Inferior parietal cortex (tissue), 1 donor: ENCODE measurements at regions not wholly inside any gene's neighbourhood (a gene's known extent, or its start where the extent isn't known, plus 50 kb on each side); places are given as distances from the start of the nearest gene placed in this dataset.

Experiments
- DNase-seq: peaks from one replicate; pipeline ENCODE4 v3.0.0-alpha.2; 2016; ENCODE audit errors: extremely low spot score

- no peak for DNase-seq
Observed at GRCh38 chr18:54100920-54101470, 123.5 kb downstream of the MBD2 start.

DNA sequence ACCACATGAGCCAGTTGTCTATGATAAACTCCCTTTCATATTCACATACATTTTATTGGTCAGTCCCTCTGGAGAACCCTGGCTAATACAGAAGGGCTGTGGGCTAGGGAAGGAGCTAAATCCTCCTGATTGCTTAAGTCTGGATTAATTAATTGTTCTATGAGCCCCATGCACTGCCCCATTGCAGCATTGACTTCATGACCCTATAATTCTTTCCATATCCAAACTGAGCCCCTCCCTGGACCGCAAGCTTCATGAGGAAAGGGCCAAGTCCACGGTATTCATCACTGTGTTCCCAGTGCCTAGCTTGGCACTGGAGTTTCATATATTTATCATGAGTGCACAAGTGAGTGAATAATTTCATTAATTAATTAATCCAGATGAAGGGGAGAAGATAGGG is 124.0 kb downstream of the MBD2 start:
- DNase-seq, result no peak

DNA sequence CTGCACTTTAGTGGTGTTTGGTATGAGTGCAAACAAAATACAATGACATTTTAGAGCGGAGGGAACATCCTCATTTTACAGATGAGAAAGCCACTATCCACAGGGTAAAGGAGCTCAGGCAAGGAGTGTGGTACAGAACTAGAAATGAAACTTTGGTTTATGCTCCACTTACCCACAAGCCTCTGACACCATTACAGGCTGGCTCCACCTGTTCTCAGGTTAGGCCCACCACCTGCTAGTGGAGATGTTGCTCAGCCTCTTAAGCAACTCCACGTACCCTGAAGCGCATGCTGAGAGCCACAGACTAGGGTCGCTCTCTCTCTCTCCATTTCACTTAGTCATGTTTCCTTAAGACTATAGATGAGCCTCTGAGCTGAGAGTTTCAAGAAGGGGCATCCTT is 130.0 kb downstream of the MBD2 start:
- DNase-seq, result no peak

DNA sequence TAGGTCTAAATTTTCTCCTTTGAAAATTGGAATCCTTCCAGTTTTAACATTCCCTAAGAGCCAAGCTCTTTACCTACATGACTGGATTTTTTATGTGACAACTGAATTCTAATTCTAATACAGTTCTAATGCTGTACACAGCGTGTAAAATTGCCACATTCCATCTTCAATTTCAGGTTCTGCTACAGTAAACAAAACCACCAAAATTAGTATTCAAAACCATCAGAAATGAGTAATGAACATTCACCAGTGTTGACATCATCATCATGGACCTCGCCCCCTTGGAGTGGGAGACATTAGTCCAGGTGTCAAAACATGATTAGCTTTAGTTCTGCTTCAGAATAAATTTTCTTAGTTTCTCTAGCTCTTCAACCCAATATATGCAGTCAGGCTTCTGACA is 133.6 kb downstream of the MBD2 start:
- DNase-seq, result no peak

- DNase-seq, result no peak
Observed at GRCh38 chr18:54089749-54090459, 134.6 kb downstream of the MBD2 start.

DNA sequence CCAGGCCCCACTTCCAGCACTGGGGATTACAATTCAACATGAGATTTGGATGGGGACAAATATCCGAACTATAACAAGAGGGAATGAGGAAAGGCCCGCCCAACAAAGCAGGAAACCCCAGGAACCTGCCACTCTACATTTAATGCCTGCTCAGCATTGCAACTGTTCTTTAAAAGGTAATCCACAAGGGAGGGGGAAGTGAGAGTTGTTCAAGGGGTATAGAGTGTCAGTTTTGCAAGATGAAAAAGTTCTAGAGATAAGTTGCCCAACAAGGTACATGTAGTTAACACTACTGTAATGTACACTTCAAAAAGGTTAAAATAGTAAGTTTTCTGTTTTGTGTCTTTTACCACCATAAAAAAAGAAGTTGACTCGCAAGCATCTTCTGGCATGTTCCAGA is 137.6 kb downstream of the MBD2 start:
- DNase-seq, result no peak

DNA sequence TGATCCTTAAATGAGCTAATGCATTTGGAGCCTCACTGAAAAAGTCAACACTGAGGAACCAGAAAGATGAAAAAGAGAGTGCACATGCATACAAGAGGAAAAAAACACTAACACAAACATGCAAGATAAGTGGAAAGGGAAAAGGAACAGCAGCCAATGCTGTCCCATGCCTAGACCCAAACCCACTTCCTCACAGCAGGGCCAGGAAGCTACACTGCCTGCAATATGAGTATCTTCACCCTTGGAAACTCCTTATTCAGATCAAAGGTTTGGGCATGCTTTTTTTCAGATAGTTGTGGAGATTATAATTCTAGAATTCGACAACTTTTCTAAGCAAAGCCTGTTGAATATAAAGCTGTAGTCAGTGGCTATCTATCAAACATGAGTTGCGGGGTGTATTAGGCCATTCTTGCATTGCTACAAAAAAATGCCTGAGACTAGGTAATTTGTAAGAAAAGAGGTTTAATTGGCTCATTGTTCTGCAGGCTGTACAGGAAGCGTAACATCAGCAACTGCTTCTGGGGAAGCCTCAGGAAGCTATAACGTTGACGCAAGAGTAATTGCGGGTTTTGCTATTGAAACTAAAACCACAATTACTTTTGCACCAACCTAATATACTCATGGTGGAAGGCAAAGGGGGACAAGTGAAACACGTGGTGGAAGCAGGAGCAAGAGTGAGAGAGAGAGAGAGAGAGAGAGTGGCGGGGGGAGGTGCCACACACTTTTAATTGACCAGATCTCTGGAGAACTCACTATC is 138.2 kb downstream of the MBD2 start:
- DNase-seq, result no peak

- no peak for DNase-seq
Observed at GRCh38 chr18:54080858-54081257, 143.6 kb downstream of the MBD2 start.

DNA sequence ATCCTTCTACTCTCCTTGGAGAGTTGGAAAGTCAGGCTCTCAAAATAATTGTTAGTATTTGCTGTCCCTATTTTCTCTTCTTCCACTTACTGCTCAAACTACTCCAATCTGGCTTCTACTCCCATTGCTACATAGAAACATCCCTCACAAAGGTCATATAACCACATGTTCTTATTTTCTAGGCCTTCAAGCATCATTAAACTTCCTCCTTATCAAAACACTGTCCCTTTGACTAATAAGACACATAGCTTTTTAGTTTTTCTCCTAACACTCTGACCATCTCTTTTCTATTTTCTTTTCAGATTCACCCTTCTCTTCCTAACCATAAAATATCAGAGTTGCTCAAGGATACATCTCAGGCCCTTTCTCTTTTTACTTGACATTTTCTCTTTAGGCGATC is 148.3 kb downstream of the MBD2 start:
- no peak for DNase-seq

DNA sequence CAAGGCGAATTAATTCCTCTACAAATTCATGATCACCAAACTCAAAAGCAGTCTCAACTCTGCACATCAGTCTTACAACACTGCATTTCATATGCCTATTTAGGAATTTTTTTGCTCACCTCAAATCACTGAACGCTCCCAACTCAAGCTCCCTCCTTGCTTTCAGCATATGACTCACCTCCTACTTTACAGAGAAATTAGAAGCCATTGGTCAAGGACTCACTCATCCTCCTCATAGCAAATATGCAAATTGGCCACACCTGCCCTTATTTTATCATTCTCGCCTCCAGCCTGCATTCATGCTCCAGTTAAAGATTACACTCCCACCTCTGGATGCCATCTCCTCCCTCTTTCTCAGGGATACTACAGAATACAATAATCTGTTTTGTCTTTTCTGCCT is 148.8 kb downstream of the MBD2 start:
- DNase-seq, result no peak

- DNase-seq, result no peak
Observed at GRCh38 chr18:54069729-54070128, 154.7 kb downstream of the MBD2 start.

GRCh38 chr18:54060343-54061005 is 164.0 kb downstream of the MBD2 start:
- no peak for DNase-seq

DNA sequence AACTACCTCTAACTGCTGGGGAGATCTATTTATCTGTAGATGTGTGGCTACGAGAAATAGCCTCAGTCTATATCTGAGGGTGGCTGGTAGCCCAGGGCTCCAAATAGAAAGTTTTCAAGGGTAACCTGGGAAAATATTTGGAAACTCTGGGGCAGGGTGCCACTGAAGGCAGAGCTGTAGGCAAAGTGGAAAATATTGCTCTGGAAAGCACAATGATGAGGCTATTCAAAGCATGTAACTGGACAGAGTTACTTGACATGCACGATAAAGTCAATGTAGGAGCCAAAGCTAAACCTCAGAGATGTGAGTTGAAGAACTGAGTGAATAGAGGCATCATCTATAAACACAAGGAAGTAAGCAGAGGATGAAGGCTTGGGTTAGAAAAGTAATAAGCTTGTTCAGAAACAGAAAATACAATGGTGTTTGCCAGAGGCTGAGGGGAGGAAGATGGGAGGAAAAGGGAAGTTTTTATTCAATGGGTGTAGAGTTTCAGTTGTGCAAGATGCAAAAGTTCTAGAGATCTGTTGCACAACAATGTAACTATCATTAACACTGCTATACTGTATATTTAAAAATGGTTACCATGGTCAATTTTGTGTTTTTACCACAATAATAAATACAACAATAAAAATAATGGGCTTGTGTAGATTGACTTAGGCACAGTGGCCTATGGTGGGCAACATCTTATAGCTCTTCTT is 171.6 kb downstream of the MBD2 start:
- DNase-seq, result no peak

DNA sequence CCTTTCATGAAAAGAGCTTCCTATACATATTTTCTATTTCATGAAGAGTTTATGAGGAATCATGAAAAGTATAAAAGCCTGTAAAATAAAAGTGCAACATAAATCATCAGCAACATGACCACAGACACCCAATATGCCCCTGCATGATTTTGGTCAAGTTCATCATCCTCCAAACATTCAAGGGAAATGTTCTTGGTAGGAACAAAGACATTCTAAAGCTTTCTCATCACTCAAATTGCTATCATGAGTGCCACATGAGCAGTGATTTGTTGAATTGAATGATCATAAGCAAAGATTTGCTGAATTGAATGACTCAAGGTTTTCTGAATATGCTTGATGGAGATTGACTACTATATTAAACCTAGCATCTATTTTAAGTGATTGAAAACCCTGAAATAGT is 172.2 kb downstream of the MBD2 start:
- no peak for DNase-seq

DNA sequence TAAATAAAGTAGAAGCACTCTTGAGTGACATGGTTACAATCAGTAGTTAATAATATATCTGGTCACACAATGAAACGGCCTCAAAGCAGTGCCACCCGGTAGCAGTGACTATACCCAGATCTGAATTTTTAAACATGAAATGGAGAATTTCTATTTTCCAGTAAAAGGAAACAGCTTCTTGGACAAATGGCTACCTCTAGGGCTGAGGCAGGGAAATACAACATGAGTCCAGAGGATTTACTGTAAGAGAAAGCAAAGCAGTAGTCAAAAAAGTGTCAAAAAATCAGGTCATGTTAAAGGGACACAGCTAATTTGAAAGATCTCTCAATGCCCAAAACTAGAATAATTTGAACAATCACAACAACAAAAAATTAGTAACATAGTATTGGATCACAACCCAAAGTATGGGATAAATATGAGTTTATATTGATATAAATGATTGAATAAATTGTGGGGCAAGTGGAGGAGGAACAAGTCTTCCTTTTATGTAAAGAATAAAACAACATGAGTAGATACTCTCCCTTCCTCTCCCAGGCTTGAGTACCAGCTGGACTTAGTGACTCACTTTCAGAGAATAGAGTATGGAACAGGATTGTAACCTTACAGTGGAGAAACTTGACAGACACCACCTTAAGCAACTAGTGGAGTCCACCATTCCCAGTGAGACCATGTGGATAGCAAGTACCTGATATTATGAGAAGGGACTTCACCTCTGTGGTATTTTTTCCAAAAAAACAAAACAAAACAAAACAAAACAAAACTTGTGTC is 180.8 kb downstream of the MBD2 start:
- no peak for DNase-seq

GRCh38 chr18:54035927-54036326 is 188.5 kb downstream of the MBD2 start:
- DNase-seq, result no peak

DNA sequence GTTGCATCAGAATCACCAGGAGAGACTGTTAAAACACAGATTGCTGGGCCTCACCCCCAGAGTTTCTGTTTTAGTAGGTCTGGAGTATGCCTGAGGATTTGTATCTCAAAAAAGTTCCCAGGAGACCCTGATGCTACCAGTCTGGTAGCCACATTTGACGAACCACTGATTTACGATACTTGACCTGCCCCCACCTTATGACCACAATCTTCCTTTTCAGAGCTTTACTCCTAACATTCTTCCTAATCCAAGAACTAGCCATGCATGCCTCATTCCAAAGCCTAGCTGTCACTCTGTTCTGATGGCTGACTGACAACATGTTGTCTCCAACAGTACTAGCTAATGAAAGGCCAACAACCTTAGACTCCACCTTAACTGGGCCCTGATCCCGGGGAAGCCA is 191.4 kb downstream of the MBD2 start:
- DNase-seq, result no peak

DNA sequence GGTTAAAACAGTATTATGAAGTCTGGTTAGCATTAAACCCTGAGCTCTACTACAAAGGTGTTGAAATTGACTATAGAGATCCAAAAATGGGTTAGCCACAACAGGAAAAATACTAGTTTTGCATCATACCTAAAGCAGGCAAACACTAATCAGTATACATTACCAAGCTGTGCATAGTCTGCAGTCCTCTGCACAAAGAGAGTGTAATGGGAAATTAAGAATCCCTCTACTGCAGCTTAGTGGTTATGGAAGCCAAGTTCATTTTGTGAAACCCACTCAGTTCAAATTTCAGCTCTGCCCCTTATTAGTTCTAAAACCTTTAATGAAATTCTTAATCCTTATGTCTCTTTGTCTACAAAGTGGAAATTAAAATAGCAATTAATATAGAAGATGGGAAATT is 192.1 kb downstream of the MBD2 start:
- DNase-seq, result no peak

DNA sequence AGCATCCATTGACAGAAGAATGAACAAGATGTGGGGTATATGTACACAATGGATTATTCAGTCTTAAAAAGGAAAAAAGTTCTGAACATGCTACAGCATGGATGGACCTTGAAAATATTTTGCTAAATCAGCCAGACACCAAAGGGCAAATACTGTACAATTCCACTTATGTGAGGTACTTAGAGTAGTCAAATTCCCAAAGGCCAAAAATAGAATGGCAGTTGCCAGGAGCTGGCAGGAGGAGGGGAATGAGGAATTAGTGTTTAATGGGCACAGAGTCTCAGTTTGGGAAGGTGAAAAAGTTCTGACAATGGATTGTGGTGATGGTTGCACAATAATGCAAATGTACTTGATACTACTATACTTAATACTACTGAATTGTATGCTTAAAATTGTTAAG is 193.2 kb downstream of the MBD2 start:
- no peak for DNase-seq

GRCh38 chr18:54030434-54030833 is 194.0 kb downstream of the MBD2 start:
- no peak for DNase-seq

- no peak for DNase-seq
Observed at GRCh38 chr18:54023471-54023870, 201.0 kb downstream of the MBD2 start.
